Right renal pelvis (tissue), 4 donors: ENCODE measurements at regions not wholly inside any gene's neighbourhood (a gene's known extent, or its start where the extent isn't known, plus 50 kb on each side); places are given as distances from the start of the nearest gene placed in this dataset.
"Not testable (repeated sequence)": the region's sequence is repeated elsewhere in the genome, so short reads cannot be mapped to it uniquely, and the experiment has no call there.

Source experiments
- DNase-seq, 4 donors: peaks; one replicate each; pipeline ENCODE4 v3.0.0-alpha.2; 2013; ENCODE audit warnings: low read depth in 4 of 4, low spot score in 3 of 4, missing footprints in 1 of 4

- DNase-seq = no peak
Observed at GRCh38 chr15:35211240-35211902, 126.3 kb upstream of the NANOGP8 start.

GRCh38 chr15:35210370-35210769 lies 125.3 kb upstream of the NANOGP8 start:
- DNase-seq = no peak

DNA sequence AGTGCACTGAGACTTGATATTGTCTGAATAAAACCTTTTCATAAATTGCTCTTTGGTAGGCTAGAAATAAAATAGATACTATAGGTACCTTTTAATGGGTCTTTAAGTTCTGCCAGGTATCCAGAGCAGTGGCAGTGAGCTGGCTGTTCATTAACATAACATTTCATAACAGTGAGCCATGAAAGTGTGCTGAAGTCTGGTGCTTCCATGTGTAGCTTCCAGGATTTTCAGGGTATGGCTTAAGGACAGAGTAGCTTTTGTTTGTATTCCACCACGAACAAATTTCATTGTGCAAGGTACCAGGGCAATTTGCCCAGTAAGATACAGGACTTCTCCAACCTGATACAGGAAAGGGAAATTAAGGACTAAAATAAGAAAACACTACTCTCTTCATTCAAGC lies 124.7 kb upstream of the NANOGP8 start:
- DNase-seq = no peak

DNA sequence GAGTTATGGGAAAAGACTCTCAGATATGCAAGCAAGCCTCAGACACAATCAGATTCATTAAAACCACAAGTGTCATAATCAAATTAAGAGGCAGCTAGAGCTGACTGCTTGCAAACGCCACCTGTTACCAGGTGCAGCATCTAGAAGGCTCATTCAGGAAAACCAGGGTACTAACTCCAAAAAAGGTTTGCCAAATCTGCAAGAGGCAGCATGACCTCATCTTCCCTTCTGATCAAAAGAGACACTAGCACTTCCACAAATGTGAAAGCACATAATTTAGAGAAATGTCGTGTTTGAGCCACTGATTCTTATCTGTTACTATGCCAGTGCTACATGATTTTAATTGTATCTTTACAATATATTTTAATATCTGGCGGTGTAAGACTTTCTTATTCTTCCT lies 123.3 kb upstream of the NANOGP8 start:
- no peak for DNase-seq

DNA sequence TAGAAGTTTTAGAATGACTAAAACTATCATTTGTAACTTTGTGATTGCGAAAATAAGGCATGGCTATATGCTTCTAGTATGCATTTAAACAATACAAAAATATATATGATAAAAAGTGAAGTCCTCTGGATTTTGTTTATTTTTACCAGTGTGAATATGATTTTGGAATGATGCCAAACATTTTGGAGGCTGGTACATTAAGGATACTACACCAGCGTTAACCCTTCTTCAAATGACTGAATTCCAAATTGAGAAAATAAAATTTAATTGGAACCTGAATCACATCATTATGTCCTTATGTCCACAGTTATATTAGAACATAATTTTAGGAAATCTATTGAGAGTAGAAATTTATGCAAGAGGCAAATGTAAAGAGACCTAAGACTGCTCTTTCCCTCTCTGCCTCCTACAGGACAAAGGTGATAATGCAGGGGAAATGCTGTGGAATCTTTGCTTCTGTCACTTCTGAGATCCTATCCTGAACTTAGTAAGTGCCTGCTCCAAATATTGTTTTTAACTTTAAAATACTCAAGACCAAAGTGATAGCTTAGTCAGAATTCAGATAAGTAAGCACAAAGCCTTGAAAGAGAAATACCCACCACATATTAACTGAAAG lies 121.1 kb upstream of the NANOGP8 start:
- no peak for DNase-seq

- no peak for DNase-seq
Observed at GRCh38 chr15:35198197-35198596, 113.1 kb upstream of the NANOGP8 start.

- DNase-seq = no peak
Observed at GRCh38 chr15:35197754-35198153, 112.7 kb upstream of the NANOGP8 start.

DNA sequence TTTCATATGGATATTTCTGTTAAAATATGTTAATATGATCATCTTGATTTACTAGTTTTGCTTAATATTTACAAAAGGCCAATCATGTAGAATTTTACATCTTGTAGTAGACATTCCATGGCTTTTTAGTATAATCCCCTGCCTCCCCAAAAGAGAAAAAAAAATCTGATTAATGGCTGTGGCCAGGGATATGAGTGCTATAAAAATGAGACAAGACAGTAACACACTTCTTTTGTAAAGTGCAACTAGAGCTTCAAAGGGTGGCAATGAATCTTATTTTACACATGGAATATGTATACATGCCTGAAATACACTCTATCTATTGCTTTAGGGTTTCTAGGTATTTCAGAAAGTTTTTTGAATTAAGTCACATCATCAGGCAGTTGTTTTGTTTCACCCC lies 112.2 kb upstream of the NANOGP8 start:
- DNase-seq = no peak

DNA sequence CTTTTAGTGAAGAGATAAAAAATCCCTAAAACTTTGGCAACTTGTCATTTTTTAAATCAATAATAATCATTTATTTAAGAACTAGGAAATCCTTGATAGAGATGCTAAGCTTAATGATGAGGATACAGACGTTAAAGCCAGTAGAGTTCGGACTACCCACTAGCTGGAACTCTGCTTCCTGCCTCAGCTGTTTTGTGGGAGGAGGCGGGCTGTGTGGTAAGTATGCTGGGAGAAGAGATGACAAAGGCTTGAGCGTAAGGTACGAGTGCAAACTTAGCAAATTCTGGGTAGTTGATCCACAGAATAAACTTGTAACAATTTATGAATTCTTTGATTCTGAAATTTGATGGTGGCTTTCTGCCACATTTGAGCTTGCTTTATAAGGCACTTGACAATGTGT lies 111.2 kb upstream of the NANOGP8 start:
- no peak for DNase-seq

DNA sequence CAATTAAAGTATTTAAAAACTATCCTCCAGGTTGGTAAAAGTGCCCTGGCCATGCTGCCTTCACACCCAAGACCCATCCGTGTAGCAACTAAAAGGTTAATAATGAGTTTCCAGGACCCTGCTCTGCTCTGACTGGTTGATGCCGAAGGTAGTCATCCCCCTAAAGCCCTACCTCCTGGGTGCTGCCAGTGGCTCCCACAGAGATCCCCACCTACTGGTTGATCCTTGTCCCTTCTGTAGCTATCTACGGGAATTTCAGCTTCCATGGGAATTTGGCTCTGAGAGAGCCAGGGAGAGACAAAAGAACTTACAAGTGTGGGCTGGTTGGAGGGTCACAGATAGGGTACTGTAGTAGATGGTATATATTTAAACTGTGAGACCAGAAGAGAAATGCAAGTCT lies 110.6 kb upstream of the NANOGP8 start:
- DNase-seq = no peak

DNA sequence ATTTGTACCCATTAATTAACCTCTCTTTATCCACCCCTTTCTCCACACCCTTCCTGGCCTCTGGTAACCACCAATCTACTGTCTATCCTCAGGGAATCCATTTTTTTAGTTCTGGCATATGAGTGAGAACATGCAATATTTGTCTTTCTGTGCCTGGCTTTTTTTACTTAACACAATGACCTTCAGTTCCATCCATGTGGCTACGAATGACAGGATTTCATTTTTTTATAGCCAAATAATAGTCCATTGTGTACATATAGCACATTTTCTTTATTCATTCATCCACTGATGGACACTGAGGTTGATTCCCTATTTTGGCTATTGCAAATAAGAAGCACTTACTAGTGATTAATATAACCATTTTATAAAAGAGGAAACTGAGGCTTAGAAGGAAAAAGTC lies 109.9 kb upstream of the NANOGP8 start:
- DNase-seq = no peak

GRCh38 chr15:35194296-35194695 lies 109.2 kb upstream of the NANOGP8 start:
- no peak for DNase-seq

- DNase-seq = no peak
Observed at GRCh38 chr15:35191783-35192182, 106.7 kb upstream of the NANOGP8 start.

DNA sequence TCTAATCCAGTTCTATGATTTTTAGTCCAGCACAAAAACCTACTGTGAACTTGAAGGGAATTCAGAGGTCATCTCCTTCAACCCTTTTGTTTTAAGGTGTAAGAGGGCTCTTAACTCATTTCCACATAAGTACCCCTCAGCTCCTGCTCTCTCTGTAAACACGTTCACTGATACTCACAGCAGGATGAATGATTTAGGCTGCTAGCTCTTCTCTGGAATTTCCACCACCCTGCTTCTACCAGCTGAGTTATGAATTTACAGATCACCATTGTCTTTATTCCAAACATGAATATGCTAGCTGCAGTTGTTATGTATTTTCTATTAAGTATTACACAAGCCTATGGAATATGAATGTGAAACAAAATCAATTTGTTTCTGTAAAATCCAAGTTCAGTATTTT lies 101.3 kb upstream of the NANOGP8 start:
- DNase-seq = no peak

DNA sequence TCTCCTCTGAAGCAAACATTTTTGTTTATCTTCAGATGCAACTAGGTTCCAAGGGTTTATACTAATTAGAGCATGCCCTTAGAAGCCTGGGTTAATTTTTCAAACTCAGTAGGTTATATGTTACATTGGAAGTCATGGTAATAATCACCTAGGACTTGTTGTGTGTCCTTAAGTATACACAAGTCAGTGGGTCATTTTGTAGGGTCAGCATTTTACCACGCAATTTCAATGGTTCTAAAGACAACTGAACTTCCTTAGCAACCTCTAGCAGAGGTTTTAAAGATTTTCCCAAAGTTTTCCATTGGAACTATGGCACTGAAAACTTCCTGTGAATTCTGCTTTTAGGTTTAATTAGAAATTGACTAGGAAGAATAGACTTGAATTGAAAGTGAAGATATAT lies 99.6 kb upstream of the NANOGP8 start:
- DNase-seq = no peak

DNA sequence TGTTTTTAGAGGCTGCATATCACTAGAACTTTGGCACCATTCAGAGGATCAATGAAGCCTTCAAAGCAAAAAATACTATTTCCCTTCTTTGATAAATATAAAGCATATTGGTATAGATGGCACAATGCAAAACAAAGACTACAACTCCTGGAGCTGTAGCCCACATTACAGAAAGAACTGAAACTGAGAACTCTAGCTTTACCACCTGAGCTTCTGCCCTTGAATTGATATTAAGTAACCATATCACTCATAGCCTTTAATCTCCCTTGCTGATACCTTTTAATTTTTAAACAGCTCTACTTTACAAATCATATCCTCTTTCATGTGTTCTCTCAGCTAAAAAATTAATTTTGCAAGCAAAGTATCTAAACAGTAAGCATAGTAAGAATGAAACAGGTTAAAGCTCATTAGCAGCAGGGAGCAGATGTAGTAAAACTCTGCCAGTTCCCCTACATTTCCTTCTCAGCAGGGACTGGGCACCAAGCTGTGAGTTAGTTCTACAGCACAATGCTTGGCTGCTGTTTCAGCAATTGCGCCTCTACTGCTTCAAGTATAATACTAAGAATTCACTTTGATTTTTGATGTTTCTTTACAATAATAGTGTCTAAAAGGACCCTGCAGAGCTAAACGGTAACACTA lies 97.9 kb upstream of the NANOGP8 start:
- no peak for DNase-seq

- DNase-seq = no peak
Observed at GRCh38 chr15:35181538-35181937, 96.4 kb upstream of the NANOGP8 start.

- DNase-seq = no peak
Observed at GRCh38 chr15:35179739-35180138, 94.6 kb upstream of the NANOGP8 start.

DNA sequence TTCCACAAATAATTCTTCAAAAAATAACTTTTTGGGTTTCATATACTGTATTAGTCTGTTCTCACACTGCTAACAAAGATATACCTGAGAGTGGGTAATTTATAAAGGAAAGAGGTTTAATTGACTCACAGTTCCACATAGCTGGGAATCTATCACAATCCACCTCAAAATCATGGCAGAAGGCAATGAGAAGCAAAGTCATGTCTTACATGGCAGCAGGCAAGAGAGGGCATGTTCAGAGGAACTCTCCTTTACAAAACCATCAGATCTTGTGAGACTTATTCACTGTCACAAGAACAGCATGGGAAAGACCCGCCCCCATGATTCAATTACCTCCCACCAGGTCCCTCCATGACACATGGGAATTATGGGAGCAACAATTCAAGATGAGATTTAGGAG lies 93.1 kb upstream of the NANOGP8 start:
- DNase-seq = not testable (repeated sequence)

GRCh38 chr15:35174948-35175347 lies 89.9 kb upstream of the NANOGP8 start:
- DNase-seq = no peak

DNA sequence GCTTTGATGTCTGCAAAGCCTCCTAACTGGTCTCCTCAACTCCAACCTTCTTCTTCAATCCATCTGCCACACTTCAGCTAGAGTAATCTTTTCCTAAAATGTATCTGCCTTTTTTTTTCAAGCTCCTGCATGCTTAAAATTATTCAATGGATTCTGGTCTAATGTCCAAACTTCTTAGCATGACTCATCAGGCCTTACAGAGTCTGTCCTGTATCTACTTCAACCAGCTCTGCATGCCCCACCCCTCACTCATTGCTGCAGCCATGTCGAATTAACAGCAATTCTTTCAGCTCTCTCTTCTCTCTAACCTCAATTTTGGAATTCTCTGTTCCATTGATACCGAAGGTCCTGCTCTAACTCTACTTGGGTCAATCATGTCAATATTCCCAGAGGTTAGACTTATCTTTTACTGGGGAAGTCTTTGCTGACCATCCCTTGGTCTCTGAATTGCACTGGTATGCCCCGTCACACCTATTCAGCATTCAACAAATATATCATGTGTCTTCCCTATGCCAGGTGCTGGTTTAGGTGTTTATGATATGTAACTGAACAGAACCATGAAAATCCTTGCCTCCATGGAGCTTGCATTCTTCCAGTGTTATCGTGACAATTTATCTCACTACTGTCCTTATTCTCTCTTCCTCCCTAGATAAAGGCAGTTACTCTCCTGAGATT lies 88.5 kb upstream of the NANOGP8 start:
- DNase-seq = no peak

DNA sequence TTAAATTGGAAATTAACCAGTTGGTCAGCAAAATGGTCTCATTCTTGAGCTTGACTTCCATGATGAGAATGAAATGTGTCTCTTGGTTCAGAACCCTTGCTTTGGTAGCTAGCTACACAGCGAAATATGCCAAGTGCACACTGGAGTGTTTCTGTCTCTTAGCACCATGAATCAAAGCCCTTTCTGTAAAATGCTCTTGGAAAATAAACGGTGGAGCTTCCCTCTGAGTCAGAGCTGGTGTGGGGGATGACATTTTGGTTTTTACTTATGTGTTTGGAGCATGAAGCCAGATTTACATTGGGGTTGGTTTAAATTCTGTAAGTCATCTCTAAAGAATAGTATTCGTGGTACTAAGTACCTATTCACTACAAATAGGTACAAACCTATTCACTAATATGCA lies 85.1 kb upstream of the NANOGP8 start:
- DNase-seq = no peak
